NCI-H774 (cell line): ENCODE measurements at regions not wholly inside any gene's neighbourhood (a gene's known extent, or its start where the extent isn't known, plus 50 kb on each side); places are given as distances from the start of the nearest gene placed in this dataset.
"Not testable (repeated sequence)": the region's sequence is repeated elsewhere in the genome, so short reads cannot be mapped to it uniquely, and the experiment has no call there.

Experiments used
- DNase-seq: peaks from one replicate; lab custom pipeline; 2025; lab: John Stamatoyannopoulos, UW

GRCh38 chr7:37546677-37547076 lies 98.0 kb upstream of the ELMO1 start:
- DNase-seq = no peak

- DNase-seq = no peak
Measured at GRCh38 chr7:37549076-37549931, 100.6 kb upstream of the ELMO1 start.

- DNase-seq = no peak
Measured at GRCh38 chr7:37550426-37550825, 101.8 kb upstream of the ELMO1 start.

GRCh38 chr7:37550872-37551271 lies 102.2 kb upstream of the ELMO1 start:
- no peak for DNase-seq

- DNase-seq = no peak
Measured at GRCh38 chr7:37552030-37552429, 103.4 kb upstream of the ELMO1 start.

GRCh38 chr7:37552439-37552838 lies 103.8 kb upstream of the ELMO1 start:
- DNase-seq = not testable (repeated sequence)

GRCh38 chr7:37555528-37555927 lies 106.9 kb upstream of the ELMO1 start:
- DNase-seq = no peak

- DNase-seq = no peak
Measured at GRCh38 chr7:37557571-37558209, 109.0 kb upstream of the ELMO1 start.

GRCh38 chr7:37558320-37559096 lies 109.8 kb upstream of the ELMO1 start:
- no peak for DNase-seq

- peak; percentile 52 for DNase-seq
Measured at GRCh38 chr7:37570145-37570544, 113.4 kb upstream of the GPR141 start.

- no peak for DNase-seq
Measured at GRCh38 chr7:37571806-37572205, 111.8 kb upstream of the GPR141 start.

- DNase-seq = no peak
Measured at GRCh38 chr7:37577412-37577811, 106.2 kb upstream of the GPR141 start.

- no peak for DNase-seq
Measured at GRCh38 chr7:37577901-37578300, 105.7 kb upstream of the GPR141 start.

GRCh38 chr7:37578350-37578749 lies 105.2 kb upstream of the GPR141 start:
- DNase-seq = no peak

GRCh38 chr7:37580376-37580775 lies 103.2 kb upstream of the GPR141 start:
- no peak for DNase-seq

GRCh38 chr7:37584651-37585463 lies 98.7 kb upstream of the GPR141 start:
- not testable (repeated sequence) for DNase-seq

GRCh38 chr7:37590824-37591223 lies 92.7 kb upstream of the GPR141 start:
- no peak for DNase-seq

- no peak for DNase-seq
Measured at GRCh38 chr7:37592366-37592765, 91.2 kb upstream of the GPR141 start.

- no peak for DNase-seq
Measured at GRCh38 chr7:37594602-37595001, 89.0 kb upstream of the GPR141 start.

GRCh38 chr7:37598824-37599223 lies 84.7 kb upstream of the GPR141 start:
- DNase-seq = no peak

GRCh38 chr7:37601321-37601720 lies 82.2 kb upstream of the GPR141 start:
- no peak for DNase-seq

- no peak for DNase-seq
Measured at GRCh38 chr7:37604078-37604477, 79.5 kb upstream of the GPR141 start.
